WERI-Rb-1 (cell line): ENCODE measurements at regions not wholly inside any gene's neighbourhood (a gene's known extent, or its start where the extent isn't known, plus 50 kb on each side); places are given as distances from the start of the nearest gene placed in this dataset.

Experiments used
- DNase-seq: peaks from one replicate; pipeline ENCODE4 v3.0.0-alpha.2; 2020
- H3K27ac ChIP-seq: fragments of 250-450 bp; sonication (Bioruptor Pico); 2 replicates; pipeline ENCODE4 v1.5.1; 2020; ENCODE audit warnings: mild to moderate bottlenecking, moderate library complexity
- H3K27me3 ChIP-seq: fragments of 250-450 bp; sonication (Bioruptor Pico); 2 replicates; pipeline ENCODE4 v1.5.1; 2021; ENCODE audit warnings: mild to moderate bottlenecking, low read depth, moderate library complexity; ENCODE audit not compliant: insufficient read depth, severe bottlenecking
- H3K36me3 ChIP-seq: fragments of 250-450 bp; sonication (Bioruptor Pico); 2 replicates; pipeline ENCODE4 v1.5.1; 2020; ENCODE audit warnings: mild to moderate bottlenecking, moderate library complexity
- H3K4me3 ChIP-seq: 2 replicates; pipeline ENCODE4 v1.5.1; 2011; ENCODE audit warnings: low read depth, mild to moderate bottlenecking, control low read depth, low read length
- H3K9me3 ChIP-seq: fragments of 250-450 bp; sonication (Bioruptor Pico); 2 replicates; pipeline ENCODE4 v1.5.1; 2021; ENCODE audit warnings: mild to moderate bottlenecking, moderate library complexity; ENCODE audit not compliant: severe bottlenecking
- CTCF ChIP-seq: IDR thresholded peaks from 2 replicates; pipeline ENCODE4 v1.5.1; 2011; ENCODE audit warnings: low read depth, mild to moderate bottlenecking, control low read depth, inconsistent platforms, low read length

GRCh38 chr12:130281153-130281799, 56.4 kb upstream of the PIWIL1 start:
- peak; percentile 95 for TF ChIP-seq CTCF
- DNase-seq: peak; percentile 83
- Histone ChIP-seq H3K9me3 (peaks cover 4% of the 10 kb centered on the region), H3K27ac (peak overlapping the region; percentile 89), H3K27me3 (no peaks in the 10 kb centered on the region), H3K4me3 (peak overlapping the region; percentile 62), H3K36me3 (no peaks in the 10 kb centered on the region)

- Histone ChIP-seq H3K27ac (no peak overlapping the region), H3K4me3 (no peak overlapping the region), H3K9me3 (peaks cover 4% of the 10 kb centered on the region), H3K36me3 (no peaks in the 10 kb centered on the region), H3K27me3 (no peaks in the 10 kb centered on the region)
- DNase-seq: peak; percentile 83
- peak; percentile 95 for TF ChIP-seq CTCF
Observed at GRCh38 chr12:130286041-130286440, 51.6 kb upstream of the PIWIL1 start.

- H3K27ac ChIP-seq: no peak overlapping the region
- H3K27me3 ChIP-seq: no peaks in the 10 kb centered on the region
- peak; percentile 57 for DNase-seq
- no peaks in the 10 kb centered on the region for H3K36me3 ChIP-seq
- no peak overlapping the region for H3K4me3 ChIP-seq
- TF ChIP-seq CTCF: peak; percentile 44
- peaks cover 6% of the 10 kb centered on the region for H3K9me3 ChIP-seq
Observed at GRCh38 chr12:130286741-130287440, 50.8 kb upstream of the PIWIL1 start.
